ENCODE measurements at regions not wholly inside any gene's neighbourhood (a gene's known extent, or its start where the extent isn't known, plus 50 kb on each side); places are given as distances from the start of the nearest gene placed in this dataset.

DNA sequence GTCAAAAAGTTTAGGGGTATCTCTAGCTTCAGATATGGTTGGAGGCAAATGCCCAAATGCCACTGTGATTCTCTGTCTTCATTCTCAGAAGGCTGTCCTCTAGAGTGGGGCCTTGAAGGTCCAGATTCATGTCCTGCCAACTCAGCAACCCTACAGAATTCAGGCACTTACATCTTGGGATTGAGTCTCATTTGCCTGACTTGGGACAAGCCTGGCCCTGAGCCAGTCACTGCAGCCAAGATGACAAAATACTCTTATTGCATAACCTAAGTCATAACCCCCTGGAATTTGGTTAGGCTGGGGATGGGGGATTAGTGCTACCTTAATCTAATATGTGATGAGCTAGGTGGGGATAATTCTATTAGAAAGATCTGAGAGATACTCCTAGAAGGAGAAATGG, 100.5 kb downstream of the AREG start:
- TF ChIP-seq, protein P1, sequence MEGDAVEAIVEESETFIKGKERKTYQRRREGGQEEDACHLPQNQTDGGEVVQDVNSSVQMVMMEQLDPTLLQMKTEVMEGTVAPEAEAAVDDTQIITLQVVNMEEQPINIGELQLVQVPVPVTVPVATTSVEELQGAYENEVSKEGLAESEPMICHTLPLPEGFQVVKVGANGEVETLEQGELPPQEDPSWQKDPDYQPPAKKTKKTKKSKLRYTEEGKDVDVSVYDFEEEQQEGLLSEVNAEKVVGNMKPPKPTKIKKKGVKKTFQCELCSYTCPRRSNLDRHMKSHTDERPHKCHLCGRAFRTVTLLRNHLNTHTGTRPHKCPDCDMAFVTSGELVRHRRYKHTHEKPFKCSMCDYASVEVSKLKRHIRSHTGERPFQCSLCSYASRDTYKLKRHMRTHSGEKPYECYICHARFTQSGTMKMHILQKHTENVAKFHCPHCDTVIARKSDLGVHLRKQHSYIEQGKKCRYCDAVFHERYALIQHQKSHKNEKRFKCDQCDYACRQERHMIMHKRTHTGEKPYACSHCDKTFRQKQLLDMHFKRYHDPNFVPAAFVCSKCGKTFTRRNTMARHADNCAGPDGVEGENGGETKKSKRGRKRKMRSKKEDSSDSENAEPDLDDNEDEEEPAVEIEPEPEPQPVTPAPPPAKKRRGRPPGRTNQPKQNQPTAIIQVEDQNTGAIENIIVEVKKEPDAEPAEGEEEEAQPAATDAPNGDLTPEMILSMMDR (IDR thresholded peaks at IDR 0.05; ENCODE audit: low read depth, low read length), result no peak
- H3K4me3 ChIP-seq (ENCODE audit: low read depth, low read length), result no peak overlapping the region

DNA sequence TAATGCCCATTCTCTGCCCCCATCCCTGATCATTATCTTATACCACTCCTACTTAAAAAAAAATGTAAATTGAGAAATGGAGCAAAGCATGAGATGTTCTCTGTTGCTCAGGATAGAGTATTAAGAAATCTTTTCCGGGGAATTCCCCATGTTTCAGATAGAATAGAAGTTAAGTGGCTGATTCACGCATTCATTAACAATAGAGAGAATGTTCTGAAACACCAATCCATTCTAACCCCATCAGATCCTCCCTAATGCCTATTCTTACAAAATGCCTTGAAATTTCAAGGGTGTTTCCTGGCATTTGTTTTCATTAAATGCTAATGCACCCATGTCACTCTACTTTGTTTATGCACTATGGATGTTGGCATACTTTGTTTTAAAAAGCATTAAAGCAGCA, 101.1 kb downstream of the AREG start:
- TF ChIP-seq, protein P1 (IDR thresholded peaks at IDR 0.05; ENCODE audit: low read depth, low read length), result no peak
- no peak overlapping the region for H3K4me3 ChIP-seq (ENCODE audit: low read depth, low read length)

DNA sequence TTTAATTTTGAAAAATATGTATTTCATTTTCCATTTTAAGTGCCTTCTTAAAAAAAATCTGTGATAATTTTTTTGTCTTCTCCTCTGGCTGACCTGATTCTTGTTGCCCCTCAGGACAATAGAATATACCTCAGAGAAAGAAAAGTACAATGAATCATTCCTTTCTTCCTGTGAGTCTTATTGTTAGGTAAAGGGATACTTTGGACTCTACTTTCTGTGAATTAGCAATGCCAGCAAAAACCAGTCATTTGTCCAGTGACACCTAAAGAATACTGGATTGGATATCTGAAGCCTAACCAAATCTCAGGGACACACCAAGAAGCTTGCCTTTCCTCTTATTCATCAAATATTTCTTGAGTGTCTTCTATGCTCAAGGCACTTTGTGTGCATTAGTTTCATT, 102.1 kb downstream of the AREG start:
- TF ChIP-seq, protein P1 (IDR thresholded peaks at IDR 0.05; ENCODE audit: low read depth, low read length), result no peak
- H3K4me3 ChIP-seq (ENCODE audit: low read depth, low read length), result no peak overlapping the region

DNA sequence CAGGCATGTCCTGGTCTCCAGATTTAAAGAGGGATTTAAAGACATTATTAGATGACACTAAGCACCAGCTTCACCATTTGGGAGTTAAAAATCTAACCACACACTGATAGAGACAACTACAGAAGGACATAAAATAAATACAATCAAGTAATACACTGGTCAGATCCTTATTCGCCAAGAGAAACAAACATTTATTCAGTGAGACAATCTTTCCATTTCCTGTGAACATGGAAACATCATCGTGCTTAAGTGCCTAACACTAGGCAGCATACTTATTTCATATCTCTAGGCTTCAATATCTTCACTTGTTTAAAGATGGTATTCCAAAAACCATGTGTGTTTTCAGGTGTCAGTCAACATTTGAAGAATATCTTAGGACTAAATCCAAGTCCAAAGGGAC, 103.6 kb downstream of the AREG start:
- TF ChIP-seq, protein P1 (IDR thresholded peaks at IDR 0.05; ENCODE audit: low read depth, low read length), result no peak
- H3K4me3 ChIP-seq (ENCODE audit: low read depth, low read length), result no peak overlapping the region

DNA sequence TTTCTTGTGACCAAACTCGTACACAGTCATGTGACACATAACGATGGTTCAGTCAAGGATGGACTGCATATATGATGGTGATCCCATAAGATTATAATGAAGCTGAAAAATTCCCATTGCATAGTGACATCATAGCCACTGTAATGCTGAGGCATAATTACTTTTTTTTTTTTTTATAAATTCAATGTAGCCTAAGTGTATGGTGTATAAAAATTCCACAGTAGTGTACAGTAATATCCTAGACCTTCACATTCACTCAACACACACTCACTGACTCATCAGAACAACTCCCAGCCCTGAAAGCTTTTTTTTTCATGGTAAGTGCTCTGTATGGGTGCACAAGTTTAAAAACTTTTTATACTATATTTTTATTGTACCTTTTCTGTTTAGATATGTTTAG, 105.0 kb downstream of the AREG start:
- TF ChIP-seq, protein P1 (IDR thresholded peaks at IDR 0.05; ENCODE audit: low read depth, low read length), result no peak
- H3K4me3 ChIP-seq (ENCODE audit: low read depth, low read length), result no peak overlapping the region

DNA sequence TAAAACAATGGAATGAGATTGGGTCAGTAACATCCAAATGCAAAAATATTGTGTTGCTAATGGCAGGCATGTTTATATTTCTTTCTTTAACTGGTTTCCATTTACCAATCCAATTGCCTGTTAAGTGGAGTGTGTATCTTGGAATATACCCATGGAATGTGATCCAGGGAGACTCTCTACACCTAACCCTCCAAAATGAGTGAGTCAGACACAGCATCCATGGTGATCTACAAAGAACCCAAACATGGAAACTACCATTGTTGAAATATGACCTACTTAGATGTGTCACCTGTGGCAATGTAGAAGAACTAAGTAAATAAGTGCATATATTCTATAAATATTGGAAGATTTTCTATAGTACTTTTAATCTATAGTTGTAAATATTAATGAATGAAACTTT, 110.3 kb downstream of the AREG start:
- TF ChIP-seq, protein P1 (IDR thresholded peaks at IDR 0.05; ENCODE audit: low read depth, low read length), result no peak
- no peak overlapping the region for H3K4me3 ChIP-seq (ENCODE audit: low read depth, low read length)

DNA sequence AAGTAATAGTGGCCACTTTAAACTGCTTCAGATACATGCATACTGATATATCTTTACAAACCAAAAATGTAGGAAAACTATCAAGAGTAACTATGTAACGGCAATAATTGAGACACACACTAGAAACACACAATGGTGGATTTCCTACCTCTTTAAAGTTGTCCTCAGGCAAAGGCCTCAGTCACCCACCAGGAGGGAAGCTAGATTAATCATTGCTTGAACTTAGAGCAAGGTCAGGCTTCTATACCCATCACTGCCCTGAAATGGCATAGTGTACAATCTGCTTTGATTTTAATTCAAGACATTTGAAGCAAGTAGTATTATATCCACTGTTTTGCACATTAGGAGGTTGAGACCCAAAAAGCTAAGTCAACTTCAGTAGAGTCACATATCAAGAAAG, 110.9 kb downstream of the AREG start:
- TF ChIP-seq, protein P1 (IDR thresholded peaks at IDR 0.05; ENCODE audit: low read depth, low read length), result no peak
- no peak overlapping the region for H3K4me3 ChIP-seq (ENCODE audit: low read depth, low read length)
